Uterus (tissue), 2 donors: ENCODE measurements at regions not wholly inside any gene's neighbourhood (a gene's known extent, or its start where the extent isn't known, plus 50 kb on each side); places are given as distances from the start of the nearest gene placed in this dataset.

Source experiments
- POLR2A ChIP-seq, 2 donors: fragments of 450-650 bp; IDR thresholded peaks; one replicate each; pipeline ENCODE4 v1.6.1; 2016; ENCODE audit warnings: antibody characterized with exemption in 2 of 2, mild to moderate bottlenecking in 1 of 2, moderate library complexity in 1 of 2
- TF ChIP-seq, protein P1 (sequence below), 4 experiments: fragments of 200-600 bp in 2 of 4; fragments of 450-650 bp in 2 of 4; sonication (generic) in 2 of 4; IDR thresholded peaks; one replicate each; pipeline ENCODE4 v1.5.1; 2016 to 2019; ENCODE audit warnings: antibody characterized with exemption in 4 of 4, mild to moderate bottlenecking in 2 of 4, moderate library complexity in 1 of 4

DNA sequence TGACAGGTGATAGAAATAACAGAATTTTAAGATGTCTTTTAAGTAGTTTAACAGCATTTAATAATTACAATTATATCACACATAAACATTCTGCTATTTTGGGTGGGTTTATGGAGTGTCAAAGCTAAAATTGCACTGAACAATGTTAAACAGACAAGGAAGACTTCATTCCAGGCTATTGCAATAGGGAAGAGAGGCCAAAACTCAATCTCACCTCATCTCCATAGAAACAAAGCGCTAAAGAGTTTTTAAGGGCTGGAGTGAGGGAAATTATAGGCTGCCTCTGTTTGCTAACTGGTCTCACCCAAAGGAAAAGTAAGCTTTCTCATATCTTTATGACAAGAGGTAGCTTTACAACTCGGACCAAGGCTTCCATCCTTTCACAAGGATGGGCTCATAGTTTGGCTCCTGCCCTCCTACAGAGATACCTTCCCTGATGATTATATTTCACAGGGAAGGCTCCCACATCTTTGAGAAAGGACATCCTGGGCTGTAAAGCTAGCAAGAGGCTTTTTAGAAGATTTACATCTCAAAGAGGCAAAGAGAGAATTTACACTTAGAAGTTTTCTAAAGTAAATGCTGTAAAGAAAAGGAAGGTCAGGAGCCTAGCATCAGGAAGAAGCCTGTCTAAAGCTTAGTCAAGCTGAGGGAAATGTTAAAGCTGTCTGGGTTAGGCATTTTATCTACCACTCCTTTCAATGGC lies 350.2 kb upstream of the IMPG1 start:
- TF ChIP-seq, protein P1, sequence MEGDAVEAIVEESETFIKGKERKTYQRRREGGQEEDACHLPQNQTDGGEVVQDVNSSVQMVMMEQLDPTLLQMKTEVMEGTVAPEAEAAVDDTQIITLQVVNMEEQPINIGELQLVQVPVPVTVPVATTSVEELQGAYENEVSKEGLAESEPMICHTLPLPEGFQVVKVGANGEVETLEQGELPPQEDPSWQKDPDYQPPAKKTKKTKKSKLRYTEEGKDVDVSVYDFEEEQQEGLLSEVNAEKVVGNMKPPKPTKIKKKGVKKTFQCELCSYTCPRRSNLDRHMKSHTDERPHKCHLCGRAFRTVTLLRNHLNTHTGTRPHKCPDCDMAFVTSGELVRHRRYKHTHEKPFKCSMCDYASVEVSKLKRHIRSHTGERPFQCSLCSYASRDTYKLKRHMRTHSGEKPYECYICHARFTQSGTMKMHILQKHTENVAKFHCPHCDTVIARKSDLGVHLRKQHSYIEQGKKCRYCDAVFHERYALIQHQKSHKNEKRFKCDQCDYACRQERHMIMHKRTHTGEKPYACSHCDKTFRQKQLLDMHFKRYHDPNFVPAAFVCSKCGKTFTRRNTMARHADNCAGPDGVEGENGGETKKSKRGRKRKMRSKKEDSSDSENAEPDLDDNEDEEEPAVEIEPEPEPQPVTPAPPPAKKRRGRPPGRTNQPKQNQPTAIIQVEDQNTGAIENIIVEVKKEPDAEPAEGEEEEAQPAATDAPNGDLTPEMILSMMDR (IDR thresholded peaks at IDR 0.05), result no peak
- TF ChIP-seq POLR2A (IDR thresholded peaks at IDR 0.05), result no peak
